Karpas-422 (cell line): ENCODE measurements at regions not wholly inside any gene's neighbourhood (a gene's known extent, or its start where the extent isn't known, plus 50 kb on each side); places are given as distances from the start of the nearest gene placed in this dataset.

ENCODE experiments used
- DNase-seq: peaks from one replicate; pipeline ENCODE4 v3.0.0-alpha.2; 2015
- H2AFZ ChIP-seq: fragments of 200-600 bp; sonication (generic); 2 replicates; pipeline ENCODE4 v1.6.1; 2014; ENCODE audit warnings: antibody characterized with exemption, low read length, mixed read lengths
- H3K27ac ChIP-seq: fragments of 200-600 bp; sonication (generic); 2 replicates; pipeline ENCODE4 v1.5.1; 2014; ENCODE audit warnings: mild to moderate bottlenecking, low read length, moderate library complexity
- H3K27me3 ChIP-seq: fragments of 200-600 bp; sonication (generic); 2 replicates; pipeline ENCODE4 v1.6.1; 2014; ENCODE audit warnings: low read length, mixed read lengths
- H3K36me3 ChIP-seq: fragments of 200-600 bp; sonication (generic); 2 replicates; pipeline ENCODE4 v1.6.1; 2014; ENCODE audit warnings: low read length, mixed read lengths; ENCODE audit not compliant: insufficient read depth
- H3K4me1 ChIP-seq: fragments of 200-600 bp; sonication (generic); 2 replicates; pipeline ENCODE4 v1.6.1; 2014; ENCODE audit warnings: mild to moderate bottlenecking, low read length, mixed read lengths
- H3K4me2 ChIP-seq: fragments of 200-600 bp; sonication (generic); 2 replicates; pipeline ENCODE4 v1.6.1; 2014; ENCODE audit warnings: low read length, low read depth, mild to moderate bottlenecking; ENCODE audit not compliant: poor library complexity, severe bottlenecking
- H3K4me3 ChIP-seq: fragments of 200-600 bp; sonication (generic); 2 replicates; pipeline ENCODE4 v1.5.1; 2014; ENCODE audit warnings: mild to moderate bottlenecking, antibody characterized with exemption, low read length, mixed read lengths
- H3K79me2 ChIP-seq: fragments of 200-600 bp; sonication (generic); 2 replicates; pipeline ENCODE4 v1.6.1; 2014; ENCODE audit warnings: mild to moderate bottlenecking, low read length, mixed read lengths
- H3K9ac ChIP-seq: fragments of 200-600 bp; sonication (generic); 2 replicates; pipeline ENCODE4 v1.6.0; 2014; ENCODE audit warnings: low read length
- H3K9me2 ChIP-seq: fragments of 200-600 bp; sonication (generic), shearing (Covaris generic); replicated peaks from 2 replicates; pipeline ENCODE4 v1.6.0; 2014; ENCODE audit warnings: mild to moderate bottlenecking, low read length, moderate library complexity; ENCODE audit not compliant: insufficient read depth
- H3K9me3 ChIP-seq: fragments of 300-700, 200-600 bp; sonication (generic); 2 replicates; pipeline ENCODE4 v1.6.1; 2014; ENCODE audit warnings: low read length, mixed read lengths
- H4K20me1 ChIP-seq: fragments of 200-600 bp; sonication (generic); 2 replicates; pipeline ENCODE4 v1.6.1; 2014; ENCODE audit warnings: mild to moderate bottlenecking, antibody characterized with exemption, low read length, low read depth; ENCODE audit not compliant: insufficient read depth

- Histone ChIP-seq H4K20me1 (no peaks in the 10 kb centered on the region), H3K27me3 (no peaks in the 10 kb centered on the region), H3K9me3 (no peaks in the 10 kb centered on the region), H3K4me2 (no peak overlapping the region), H2AFZ (no peak overlapping the region), H3K79me2 (no peaks in the 10 kb centered on the region), H3K27ac (no peak overlapping the region), H3K4me1 (no peaks in the 10 kb centered on the region), H3K4me3 (no peak overlapping the region), H3K9me2 (no peaks in the 10 kb centered on the region), H3K9ac (no peak overlapping the region), H3K36me3 (no peaks in the 10 kb centered on the region)
- no peak for DNase-seq
These were observed 87.0 kb downstream of the EFNB1 start for GRCh38 chrX:68915778-68916177.

- Histone ChIP-seq H3K4me3 (no peak overlapping the region), H3K9ac (no peak overlapping the region), H2AFZ (no peak overlapping the region), H3K27me3 (no peaks in the 10 kb centered on the region), H3K9me2 (no peaks in the 10 kb centered on the region), H3K27ac (no peak overlapping the region), H3K4me1 (no peaks in the 10 kb centered on the region), H3K79me2 (no peaks in the 10 kb centered on the region), H4K20me1 (no peaks in the 10 kb centered on the region), H3K4me2 (no peak overlapping the region), H3K36me3 (no peaks in the 10 kb centered on the region), H3K9me3 (no peaks in the 10 kb centered on the region)
- DNase-seq, result no peak
These were observed 85.7 kb downstream of the EFNB1 start for GRCh38 chrX:68914479-68914946.

GRCh38 chrX:68913249-68913547 lies 84.4 kb downstream of the EFNB1 start:
- H3K27ac ChIP-seq, result no peak overlapping the region
- H3K27me3 ChIP-seq, result no peaks in the 10 kb centered on the region
- no peaks in the 10 kb centered on the region for H3K9me3 ChIP-seq
- H3K79me2 ChIP-seq, result no peaks in the 10 kb centered on the region
- DNase-seq, result no peak
- H3K4me1 ChIP-seq, result no peaks in the 10 kb centered on the region
- no peak overlapping the region for H3K9ac ChIP-seq
- H2AFZ ChIP-seq, result no peak overlapping the region
- no peaks in the 10 kb centered on the region for H3K9me2 ChIP-seq
- H3K36me3 ChIP-seq, result no peaks in the 10 kb centered on the region
- no peaks in the 10 kb centered on the region for H4K20me1 ChIP-seq
- H3K4me2 ChIP-seq, result no peak overlapping the region
- no peak overlapping the region for H3K4me3 ChIP-seq

- Histone ChIP-seq H3K36me3 (no peaks in the 10 kb centered on the region), H3K4me2 (no peak overlapping the region), H3K27me3 (no peaks in the 10 kb centered on the region), H3K4me3 (no peak overlapping the region), H3K9me3 (no peaks in the 10 kb centered on the region), H3K27ac (no peak overlapping the region), H3K79me2 (no peaks in the 10 kb centered on the region), H3K9ac (no peak overlapping the region), H2AFZ (no peak overlapping the region), H3K4me1 (no peaks in the 10 kb centered on the region), H3K9me2 (no peaks in the 10 kb centered on the region), H4K20me1 (no peaks in the 10 kb centered on the region)
- DNase-seq, result no peak
These were observed 83.3 kb downstream of the EFNB1 start for GRCh38 chrX:68912113-68912512.

- H3K27me3 ChIP-seq, result no peaks in the 10 kb centered on the region
- H3K9ac ChIP-seq, result no peak overlapping the region
- no peaks in the 10 kb centered on the region for H3K9me3 ChIP-seq
- no peaks in the 10 kb centered on the region for H3K79me2 ChIP-seq
- no peaks in the 10 kb centered on the region for H3K36me3 ChIP-seq
- no peak overlapping the region for H3K4me3 ChIP-seq
- H3K27ac ChIP-seq, result no peak overlapping the region
- no peak for DNase-seq
- H2AFZ ChIP-seq, result no peak overlapping the region
- H4K20me1 ChIP-seq, result no peaks in the 10 kb centered on the region
- no peak overlapping the region for H3K4me2 ChIP-seq
- H3K9me2 ChIP-seq, result no peaks in the 10 kb centered on the region
- no peaks in the 10 kb centered on the region for H3K4me1 ChIP-seq
These were observed 82.1 kb downstream of the EFNB1 start for GRCh38 chrX:68910731-68911428.

GRCh38 chrX:68909945-68910344 lies 81.1 kb downstream of the EFNB1 start:
- H3K9me3 ChIP-seq, result no peaks in the 10 kb centered on the region

GRCh38 chrX:68908071-68908470 lies 79.2 kb downstream of the EFNB1 start:
- no peaks in the 10 kb centered on the region for H4K20me1 ChIP-seq
- H3K9me3 ChIP-seq, result no peaks in the 10 kb centered on the region
- no peaks in the 10 kb centered on the region for H3K9me2 ChIP-seq
- no peaks in the 10 kb centered on the region for H3K36me3 ChIP-seq
- H3K27me3 ChIP-seq, result no peaks in the 10 kb centered on the region
- no peak overlapping the region for H3K9ac ChIP-seq
- no peak overlapping the region for H3K4me2 ChIP-seq
- no peaks in the 10 kb centered on the region for H3K79me2 ChIP-seq
- H3K27ac ChIP-seq, result no peak overlapping the region
- H2AFZ ChIP-seq, result no peak overlapping the region
- DNase-seq, result no peak
- H3K4me1 ChIP-seq, result no peaks in the 10 kb centered on the region
- no peak overlapping the region for H3K4me3 ChIP-seq

More at GRCh38 chrX:68909945-68910344, 81.1 kb downstream of the EFNB1 start:
- Histone ChIP-seq H2AFZ (no peak overlapping the region), H3K36me3 (no peaks in the 10 kb centered on the region), H4K20me1 (no peaks in the 10 kb centered on the region), H3K9ac (no peak overlapping the region), H3K27ac (no peak overlapping the region), H3K4me2 (no peak overlapping the region), H3K79me2 (no peaks in the 10 kb centered on the region), H3K27me3 (no peaks in the 10 kb centered on the region), H3K4me3 (no peak overlapping the region), H3K4me1 (no peaks in the 10 kb centered on the region), H3K9me2 (no peaks in the 10 kb centered on the region)
- no peak for DNase-seq

GRCh38 chrX:68902706-68903504 lies 74.1 kb downstream of the EFNB1 start:
- Histone ChIP-seq H3K27ac (no peak overlapping the region), H3K9me3 (no peaks in the 10 kb centered on the region), H4K20me1 (no peaks in the 10 kb centered on the region), H3K79me2 (no peaks in the 10 kb centered on the region), H3K9ac (no peak overlapping the region), H3K9me2 (no peaks in the 10 kb centered on the region), H3K4me1 (no peaks in the 10 kb centered on the region), H3K36me3 (no peaks in the 10 kb centered on the region), H3K4me3 (no peak overlapping the region), H3K4me2 (no peak overlapping the region), H2AFZ (no peak overlapping the region), H3K27me3 (no peaks in the 10 kb centered on the region)
- no peak for DNase-seq
